GM23338 (cell line): ENCODE measurements at regions not wholly inside any gene's neighbourhood (a gene's known extent, or its start where the extent isn't known, plus 50 kb on each side); places are given as distances from the start of the nearest gene placed in this dataset.

ENCODE experiments used
- CREB1 ChIP-seq: fragments of 250-450 bp; sonication (Bioruptor Pico); IDR thresholded peaks from 2 replicates; pipeline ENCODE4 v1.5.0; 2020; ENCODE audit warnings: low read depth, mild to moderate bottlenecking, moderate library complexity
- CTCF ChIP-seq, 2 experiments: fragments of 200-600 bp in 1 of 2; sonication (generic) in 1 of 2; conservative IDR thresholded peaks; 2 replicates each; pipeline versions ENCODE4 v1.5.1 to v1.6.1; 2016 to 2017; ENCODE audit warnings: antibody characterized with exemption in 2 of 2, low read depth in 2 of 2, mild to moderate bottlenecking in 2 of 2, moderate library complexity in 1 of 2
- EZH2 ChIP-seq: fragments of 200-600 bp; sonication (generic); IDR thresholded peaks from one replicate; pipeline ENCODE4 v1.8.0; 2017; ENCODE audit warnings: antibody characterized with exemption, mild to moderate bottlenecking, low read depth; ENCODE audit not compliant: unreplicated experiment
- EZH2phosphoT487 ChIP-seq: fragments of 200-600 bp; sonication (generic); IDR thresholded peaks from one replicate; pipeline ENCODE4 v1.8.1; 2018; ENCODE audit warnings: antibody characterized with exemption; ENCODE audit not compliant: unreplicated experiment
- JUNB ChIP-seq: IDR thresholded peaks from one replicate; pipeline ENCODE4 v1.6.1; 2016; ENCODE audit warnings: antibody characterized with exemption; ENCODE audit not compliant: unreplicated experiment
- NANOG ChIP-seq: IDR thresholded peaks from 2 replicates; pipeline ENCODE4 v1.6.1; 2016; ENCODE audit warnings: antibody characterized with exemption, borderline replicate concordance
- POLR2AphosphoS5 ChIP-seq: IDR thresholded peaks from 2 replicates; pipeline ENCODE4 v1.6.1; 2016; ENCODE audit warnings: antibody characterized with exemption, low read depth
- REST ChIP-seq: IDR thresholded peaks from one replicate; pipeline ENCODE4 v1.6.1; 2018; ENCODE audit warnings: antibody characterized with exemption; ENCODE audit not compliant: unreplicated experiment
- ZNF114 ChIP-seq: fragments of 250-450 bp; sonication (Bioruptor Pico); IDR thresholded peaks from 2 replicates; pipeline ENCODE4 v1.5.0; 2020; ENCODE audit warnings: mild to moderate bottlenecking, moderate library complexity
- ZNF331 ChIP-seq: fragments of 250-450 bp; sonication (Bioruptor Pico); IDR thresholded peaks from 2 replicates; pipeline ENCODE4 v1.5.0; 2020; ENCODE audit warnings: low read depth, mild to moderate bottlenecking, moderate library complexity
- TF ChIP-seq, protein P1 (sequence below): IDR thresholded peaks from 2 replicates; pipeline ENCODE4 v1.6.1; 2016; ENCODE audit warnings: antibody characterized with exemption
- TF ChIP-seq, protein P2 (sequence below): fragments of 250-450 bp; sonication (Bioruptor Pico); IDR thresholded peaks from 2 replicates; pipeline ENCODE4 v1.5.0; 2020; ENCODE audit warnings: mild to moderate bottlenecking, moderate library complexity

DNA sequence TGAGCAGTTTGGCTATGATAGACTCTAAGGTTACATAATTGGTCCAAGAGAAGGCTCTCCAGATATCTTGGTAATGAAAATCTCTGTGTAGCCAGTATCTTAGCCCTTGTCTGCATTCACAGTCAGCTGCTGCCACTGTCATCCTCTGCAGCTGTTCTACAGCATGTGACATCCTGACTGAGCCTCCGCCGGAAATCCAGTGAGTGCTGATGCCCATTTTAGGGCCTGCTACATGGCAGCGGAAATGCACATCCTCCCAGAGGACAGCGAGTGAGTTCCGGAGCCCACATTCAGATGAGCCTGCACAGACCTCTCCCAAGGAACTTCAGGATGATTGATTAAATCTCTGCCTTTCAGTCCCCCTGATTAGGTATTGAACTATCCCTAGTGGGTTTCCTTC, 237.1 kb downstream of the HHIPL2 start:
- TF ChIP-seq CTCF (conservative IDR thresholded peaks at IDR 0.05; ENCODE audit: low read depth in 2 of 2) (no peak), EZH2 (no peak), REST (no peak), JUNB (no peak), POLR2AphosphoS5 (no peak), ZNF331 (no peak), CREB1 (CRISPR knock-in tag) (no peak), EZH2phosphoT487 (no peak), NANOG (no peak), ZNF114 (CRISPR knock-in tag) (no peak)
- TF ChIP-seq, protein P1, sequence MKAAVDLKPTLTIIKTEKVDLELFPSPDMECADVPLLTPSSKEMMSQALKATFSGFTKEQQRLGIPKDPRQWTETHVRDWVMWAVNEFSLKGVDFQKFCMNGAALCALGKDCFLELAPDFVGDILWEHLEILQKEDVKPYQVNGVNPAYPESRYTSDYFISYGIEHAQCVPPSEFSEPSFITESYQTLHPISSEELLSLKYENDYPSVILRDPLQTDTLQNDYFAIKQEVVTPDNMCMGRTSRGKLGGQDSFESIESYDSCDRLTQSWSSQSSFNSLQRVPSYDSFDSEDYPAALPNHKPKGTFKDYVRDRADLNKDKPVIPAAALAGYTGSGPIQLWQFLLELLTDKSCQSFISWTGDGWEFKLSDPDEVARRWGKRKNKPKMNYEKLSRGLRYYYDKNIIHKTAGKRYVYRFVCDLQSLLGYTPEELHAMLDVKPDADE = no peak
- TF ChIP-seq, protein P2, sequence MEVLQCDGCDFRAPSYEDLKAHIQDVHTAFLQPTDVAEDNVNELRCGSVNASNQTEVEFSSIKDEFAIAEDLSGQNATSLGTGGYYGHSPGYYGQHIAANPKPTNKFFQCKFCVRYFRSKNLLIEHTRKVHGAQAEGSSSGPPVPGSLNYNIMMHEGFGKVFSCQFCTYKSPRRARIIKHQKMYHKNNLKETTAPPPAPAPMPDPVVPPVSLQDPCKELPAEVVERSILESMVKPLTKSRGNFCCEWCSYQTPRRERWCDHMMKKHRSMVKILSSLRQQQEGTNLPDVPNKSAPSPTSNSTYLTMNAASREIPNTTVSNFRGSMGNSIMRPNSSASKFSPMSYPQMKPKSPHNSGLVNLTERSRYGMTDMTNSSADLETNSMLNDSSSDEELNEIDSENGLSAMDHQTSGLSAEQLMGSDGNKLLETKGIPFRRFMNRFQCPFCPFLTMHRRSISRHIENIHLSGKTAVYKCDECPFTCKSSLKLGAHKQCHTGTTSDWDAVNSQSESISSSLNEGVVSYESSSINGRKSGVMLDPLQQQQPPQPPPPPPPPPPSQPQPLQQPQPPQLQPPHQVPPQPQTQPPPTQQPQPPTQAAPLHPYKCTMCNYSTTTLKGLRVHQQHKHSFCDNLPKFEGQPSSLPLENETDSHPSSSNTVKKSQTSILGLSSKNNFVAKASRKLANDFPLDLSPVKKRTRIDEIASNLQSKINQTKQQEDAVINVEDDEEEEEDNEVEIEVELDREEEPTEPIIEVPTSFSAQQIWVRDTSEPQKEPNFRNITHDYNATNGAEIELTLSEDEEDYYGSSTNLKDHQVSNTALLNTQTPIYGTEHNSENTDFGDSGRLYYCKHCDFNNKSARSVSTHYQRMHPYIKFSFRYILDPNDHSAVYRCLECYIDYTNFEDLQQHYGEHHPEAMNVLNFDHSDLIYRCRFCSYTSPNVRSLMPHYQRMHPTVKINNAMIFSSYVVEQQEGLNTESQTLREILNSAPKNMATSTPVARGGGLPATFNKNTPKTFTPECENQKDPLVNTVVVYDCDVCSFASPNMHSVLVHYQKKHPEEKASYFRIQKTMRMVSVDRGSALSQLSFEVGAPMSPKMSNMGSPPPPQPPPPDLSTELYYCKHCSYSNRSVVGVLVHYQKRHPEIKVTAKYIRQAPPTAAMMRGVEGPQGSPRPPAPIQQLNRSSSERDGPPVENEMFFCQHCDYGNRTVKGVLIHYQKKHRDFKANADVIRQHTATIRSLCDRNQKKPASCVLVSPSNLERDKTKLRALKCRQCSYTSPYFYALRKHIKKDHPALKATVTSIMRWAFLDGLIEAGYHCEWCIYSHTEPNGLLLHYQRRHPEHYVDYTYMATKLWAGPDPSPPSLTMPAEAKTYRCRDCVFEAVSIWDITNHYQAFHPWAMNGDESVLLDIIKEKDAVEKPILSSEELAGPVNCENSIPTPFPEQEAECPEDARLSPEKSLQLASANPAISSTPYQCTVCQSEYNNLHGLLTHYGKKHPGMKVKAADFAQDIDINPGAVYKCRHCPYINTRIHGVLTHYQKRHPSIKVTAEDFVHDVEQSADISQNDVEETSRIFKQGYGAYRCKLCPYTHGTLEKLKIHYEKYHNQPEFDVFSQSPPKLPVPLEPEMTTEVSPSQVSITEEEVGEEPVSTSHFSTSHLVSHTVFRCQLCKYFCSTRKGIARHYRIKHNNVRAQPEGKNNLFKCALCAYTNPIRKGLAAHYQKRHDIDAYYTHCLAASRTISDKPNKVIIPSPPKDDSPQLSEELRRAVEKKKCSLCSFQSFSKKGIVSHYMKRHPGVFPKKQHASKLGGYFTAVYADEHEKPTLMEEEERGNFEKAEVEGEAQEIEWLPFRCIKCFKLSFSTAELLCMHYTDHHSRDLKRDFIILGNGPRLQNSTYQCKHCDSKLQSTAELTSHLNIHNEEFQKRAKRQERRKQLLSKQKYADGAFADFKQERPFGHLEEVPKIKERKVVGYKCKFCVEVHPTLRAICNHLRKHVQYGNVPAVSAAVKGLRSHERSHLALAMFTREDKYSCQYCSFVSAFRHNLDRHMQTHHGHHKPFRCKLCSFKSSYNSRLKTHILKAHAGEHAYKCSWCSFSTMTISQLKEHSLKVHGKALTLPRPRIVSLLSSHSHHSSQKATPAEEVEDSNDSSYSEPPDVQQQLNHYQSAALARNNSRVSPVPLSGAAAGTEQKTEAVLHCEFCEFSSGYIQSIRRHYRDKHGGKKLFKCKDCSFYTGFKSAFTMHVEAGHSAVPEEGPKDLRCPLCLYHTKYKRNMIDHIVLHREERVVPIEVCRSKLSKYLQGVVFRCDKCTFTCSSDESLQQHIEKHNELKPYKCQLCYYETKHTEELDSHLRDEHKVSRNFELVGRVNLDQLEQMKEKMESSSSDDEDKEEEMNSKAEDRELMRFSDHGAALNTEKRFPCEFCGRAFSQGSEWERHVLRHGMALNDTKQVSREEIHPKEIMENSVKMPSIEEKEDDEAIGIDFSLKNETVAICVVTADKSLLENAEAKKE (CRISPR knock-in tag) = no peak
